GM21723 (cell line): ENCODE measurements at regions not wholly inside any gene's neighbourhood (a gene's known extent, or its start where the extent isn't known, plus 50 kb on each side); places are given as distances from the start of the nearest gene placed in this dataset.

Experiments used
- ATAC-seq: cut with Tn5 transposase; IDR thresholded peaks from one replicate; pipeline ENCODE4 v1.9.1; 2021; ENCODE audit warnings: mild to moderate bottlenecking, moderate library complexity; ENCODE audit not compliant: unreplicated experiment

DNA sequence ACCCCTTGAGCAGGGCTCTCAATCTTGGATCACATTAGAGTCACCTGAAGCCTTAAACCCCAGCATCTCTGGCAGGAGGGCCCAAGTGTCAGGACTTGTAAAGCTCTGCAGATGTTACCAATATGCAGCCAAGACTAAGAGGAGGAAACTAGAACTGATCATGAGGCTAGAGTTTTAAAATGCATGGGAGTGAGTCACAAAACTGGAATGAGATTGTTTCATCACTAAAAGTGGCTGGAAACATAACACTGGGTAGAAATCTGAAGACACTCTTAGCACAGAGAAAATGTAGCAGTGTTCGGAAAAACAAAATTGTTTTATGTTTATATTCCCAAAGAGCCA is 63.3 kb upstream of the GHITM start:
- ATAC-seq: no peak

DNA sequence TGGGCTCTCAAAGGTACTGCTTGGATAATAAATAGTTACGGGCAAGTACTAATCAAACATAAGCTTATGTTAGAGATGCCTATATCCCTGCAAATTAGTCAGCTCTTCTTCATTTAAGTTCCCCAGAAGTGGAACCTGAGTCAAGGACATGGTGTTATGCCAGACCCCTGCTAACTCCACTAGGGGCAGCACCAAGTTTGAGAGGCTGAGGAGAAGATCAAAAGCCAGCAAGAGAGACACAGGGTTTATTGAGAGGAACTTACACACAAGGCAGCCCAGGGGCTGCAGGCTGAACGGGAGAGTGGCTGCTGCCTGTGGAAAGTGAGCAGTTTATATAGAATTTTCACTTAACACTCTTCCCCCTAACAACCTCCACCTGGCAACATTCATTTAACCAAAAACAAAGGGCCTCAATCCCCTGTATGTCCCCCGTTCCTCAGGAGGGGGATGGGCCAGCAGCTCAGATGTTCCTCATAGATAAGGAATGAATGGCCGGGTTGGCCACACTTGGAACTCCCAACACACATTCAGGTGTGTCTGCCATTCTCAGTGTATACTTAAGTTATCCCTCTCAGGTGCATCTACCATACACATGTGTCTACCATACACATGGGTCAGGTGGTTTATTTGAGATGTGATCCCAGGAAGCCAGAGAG is 62.6 kb upstream of the GHITM start:
- peak; percentile 65 for ATAC-seq

DNA sequence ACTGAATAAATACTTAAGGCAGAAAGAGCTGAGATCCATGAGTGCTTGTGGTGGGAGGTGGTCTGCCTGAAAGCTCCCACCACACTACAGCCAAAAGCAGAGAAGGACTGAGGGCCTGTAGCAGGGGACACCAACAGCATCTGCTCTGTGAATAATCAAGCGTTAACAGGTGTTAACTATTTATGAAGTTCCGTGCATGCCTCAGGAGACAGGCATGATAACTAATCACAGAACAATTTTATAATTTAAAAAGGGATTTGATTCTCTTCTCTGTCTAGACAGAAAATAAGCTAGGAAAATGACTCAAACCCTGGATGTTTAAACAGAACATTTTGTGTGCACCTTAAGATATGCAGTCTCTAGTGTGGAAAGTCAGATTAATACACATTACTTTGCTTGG is 61.5 kb upstream of the GHITM start:
- ATAC-seq: no peak

DNA sequence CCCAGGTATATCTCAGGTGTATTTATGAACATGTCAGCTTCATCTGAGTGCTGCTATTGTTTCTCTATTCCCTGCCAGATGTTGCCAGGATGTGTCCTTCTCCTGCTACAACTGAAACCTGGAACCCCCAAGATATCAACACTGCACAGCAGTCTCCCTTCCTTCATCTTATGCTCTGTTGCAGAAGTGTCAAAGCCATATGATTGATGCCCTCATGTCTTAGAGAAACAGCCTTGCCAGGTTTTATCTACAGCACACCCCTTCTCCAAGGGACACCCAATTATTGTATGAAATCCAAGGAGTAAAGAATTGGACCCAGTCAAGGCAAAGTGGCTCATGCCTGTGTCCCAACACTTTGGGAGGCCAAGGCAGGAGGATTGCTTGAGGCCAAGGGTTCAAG is 60.5 kb upstream of the GHITM start:
- ATAC-seq: no peak

DNA sequence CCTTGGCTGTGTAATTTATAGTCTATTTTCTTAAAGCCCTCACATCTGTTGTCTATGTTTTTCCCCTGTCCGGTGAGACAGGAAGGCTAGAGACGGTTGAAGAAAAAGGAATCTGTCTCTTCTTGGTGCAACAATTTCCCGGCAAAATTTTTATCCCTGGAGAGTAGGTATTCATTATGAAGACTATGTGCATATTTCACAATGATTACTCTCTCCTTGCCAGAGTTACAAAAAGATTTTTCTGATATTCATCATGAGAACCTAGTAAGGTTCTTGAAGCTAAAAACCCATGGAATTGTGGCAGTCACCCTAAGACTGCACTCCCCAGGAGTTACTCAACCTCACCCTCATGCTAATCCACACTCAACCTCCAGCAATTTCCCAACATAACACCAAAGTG is 55.0 kb upstream of the GHITM start:
- no peak for ATAC-seq

DNA sequence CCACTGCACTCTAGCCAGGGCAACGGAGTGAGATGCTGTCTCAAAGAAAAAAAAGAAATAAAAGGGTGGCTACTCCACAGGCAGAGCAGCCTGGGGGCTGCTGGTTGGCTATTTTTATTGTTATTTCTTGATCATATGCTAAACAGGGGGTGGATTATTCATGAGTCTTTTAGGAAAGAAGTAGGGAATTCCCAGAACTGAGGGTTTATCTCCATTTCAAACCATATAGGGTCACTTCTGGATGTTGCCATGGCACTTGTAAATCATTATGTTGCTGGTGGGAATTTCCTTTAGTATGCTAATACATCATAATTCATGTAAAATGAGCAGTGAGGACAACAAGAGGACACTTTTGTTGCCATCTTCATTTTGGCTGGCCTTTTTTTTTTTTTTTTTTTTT is 52.1 kb upstream of the GHITM start:
- ATAC-seq: no peak

DNA sequence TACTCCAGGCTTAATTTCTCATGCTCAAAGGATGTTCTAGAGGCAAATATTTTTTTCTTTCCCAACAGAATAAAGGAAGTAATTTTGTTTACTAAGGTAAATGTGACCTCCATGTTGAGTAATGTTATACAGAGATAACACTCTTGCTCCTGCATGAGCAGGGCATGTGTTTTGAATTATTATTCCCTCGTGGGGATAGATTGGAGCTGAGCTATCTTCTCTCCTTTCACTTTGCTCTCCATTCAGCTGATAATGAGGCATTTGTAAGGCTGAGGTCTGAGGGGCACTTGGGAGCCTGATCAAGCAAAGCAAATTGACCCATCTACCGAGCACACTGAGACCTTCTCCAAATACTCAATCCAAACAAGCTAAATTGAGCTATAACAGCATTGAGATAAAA is 50.7 kb upstream of the GHITM start:
- no peak for ATAC-seq

DNA sequence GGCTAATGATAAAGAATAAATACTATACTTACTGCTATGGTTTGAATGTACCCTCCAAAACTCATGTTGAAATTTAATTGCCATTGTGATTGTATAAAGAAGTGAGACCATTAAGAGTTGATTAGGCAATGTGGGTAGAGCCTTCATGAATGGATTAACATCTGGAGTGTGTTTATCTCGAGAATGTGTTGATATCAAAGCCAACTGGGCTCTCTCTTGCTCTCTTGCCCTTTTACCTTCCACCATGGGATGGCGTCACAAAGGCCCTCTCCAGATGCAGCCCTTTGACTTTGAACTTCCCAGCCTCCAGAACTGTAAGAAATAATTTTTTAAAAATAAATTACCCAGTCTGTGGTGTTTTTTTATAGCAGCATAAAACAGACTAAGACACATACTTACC is 50.1 kb upstream of the GHITM start:
- ATAC-seq: no peak
